Cerebellar cortex (tissue), 1 donor: ENCODE measurements at regions not wholly inside any gene's neighbourhood (a gene's known extent, or its start where the extent isn't known, plus 50 kb on each side); places are given as distances from the start of the nearest gene placed in this dataset.

Source experiments
- DNase-seq: peaks from one replicate; pipeline ENCODE4 v3.0.0-alpha.2; 2015; ENCODE audit warnings: low spot score

DNA sequence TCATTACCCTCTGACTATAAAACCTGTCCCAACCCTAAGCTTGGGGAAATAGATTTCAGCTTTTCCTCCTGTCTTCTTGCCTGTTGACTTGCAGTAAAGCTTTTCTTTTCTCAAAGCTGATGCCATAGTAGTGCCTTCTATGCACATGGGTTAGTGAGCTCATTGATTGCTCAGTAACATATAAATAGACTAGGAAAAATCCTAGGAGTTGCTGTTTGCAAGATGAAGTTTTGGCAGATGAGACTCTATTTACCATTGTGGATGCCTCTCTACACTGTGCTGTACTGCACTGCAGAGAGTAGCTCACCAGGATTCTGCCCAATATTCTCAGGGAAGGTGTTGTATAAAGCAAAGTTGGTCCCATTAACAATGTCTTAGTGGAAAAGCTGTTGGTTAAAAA lies 262.7 kb upstream of the CD180 start:
- DNase-seq: no peak

DNA sequence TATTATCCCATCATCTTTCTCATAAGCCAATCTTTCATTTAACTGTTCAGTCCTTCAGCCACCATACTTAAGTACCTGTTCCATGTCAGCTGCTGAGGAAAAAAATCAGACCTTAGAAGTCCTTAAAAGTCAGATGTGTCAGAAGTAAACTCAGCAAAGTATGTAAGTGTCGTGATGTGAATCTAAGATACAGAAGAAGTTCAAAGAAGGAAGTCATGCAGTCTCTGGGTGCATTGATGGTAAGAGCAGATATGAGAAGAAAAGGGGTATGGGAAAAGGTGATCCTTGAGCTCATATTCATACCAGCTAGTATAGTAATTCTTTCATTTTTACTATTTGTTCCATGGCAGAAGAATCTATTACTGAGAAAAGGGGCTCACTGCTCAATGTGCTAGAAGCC lies 259.4 kb upstream of the CD180 start:
- DNase-seq: no peak

DNA sequence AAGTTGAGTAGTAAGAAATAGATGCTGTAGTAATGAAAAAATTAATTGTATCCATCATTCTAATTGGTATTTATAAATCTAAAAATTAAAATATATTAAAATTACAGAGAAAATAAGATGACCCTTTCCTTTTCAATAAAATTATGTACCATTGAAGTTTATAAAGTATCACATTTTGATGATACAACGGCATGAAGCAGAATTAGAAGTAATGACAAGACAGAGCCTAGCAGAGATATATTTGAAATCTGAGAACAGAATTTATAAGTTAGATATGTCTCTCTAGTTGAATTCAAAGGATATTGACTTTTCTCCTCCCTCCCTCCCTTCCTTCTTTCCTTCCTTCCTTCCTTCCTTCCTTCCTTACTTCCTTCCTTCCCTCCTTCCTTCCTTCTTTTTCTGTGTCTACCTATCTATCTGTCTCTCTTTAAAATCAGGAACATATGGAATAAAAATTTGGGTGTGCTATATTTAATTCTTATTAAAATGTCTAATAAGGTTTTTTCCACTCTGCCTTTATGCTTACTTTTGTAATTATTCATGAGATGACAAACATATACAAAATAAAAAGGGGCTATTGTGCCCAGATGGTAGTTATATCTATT lies 258.5 kb upstream of the CD180 start:
- DNase-seq: no peak

DNA sequence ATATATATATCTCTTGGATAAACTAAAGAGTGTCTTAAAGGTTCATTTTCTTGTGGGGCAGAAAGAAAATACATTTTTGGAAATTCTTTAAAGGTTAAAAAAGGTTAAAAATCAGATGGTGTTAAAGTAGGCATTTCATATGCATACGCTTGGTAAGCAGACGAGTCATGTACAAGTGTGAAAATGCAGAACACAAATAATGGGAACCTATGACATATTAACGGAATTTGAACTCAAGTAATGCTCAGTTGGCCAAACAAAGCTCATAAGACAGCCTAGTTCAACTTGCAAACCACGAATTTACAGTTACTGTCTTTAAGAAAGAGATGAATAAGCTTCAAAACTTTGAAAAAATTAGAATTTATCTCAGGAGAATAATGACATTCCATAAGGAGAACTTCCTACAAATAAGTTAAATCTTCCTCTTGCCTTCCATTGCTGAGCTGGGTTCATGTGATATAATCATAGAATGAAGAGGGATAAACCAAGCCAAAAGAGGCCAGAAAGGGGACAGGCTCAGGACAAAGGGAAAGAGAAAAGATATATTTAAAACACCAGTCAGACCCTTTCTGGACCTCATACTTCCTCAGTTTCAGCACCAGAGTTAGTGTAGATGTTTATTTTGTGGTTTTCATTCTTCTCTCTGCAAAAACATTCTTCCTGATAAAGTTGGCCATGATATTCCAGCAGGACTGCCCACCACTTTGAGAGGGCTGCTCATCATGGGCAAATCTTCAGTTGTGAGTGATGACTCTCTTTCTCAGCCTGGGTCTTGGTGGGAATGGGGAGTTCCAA lies 256.7 kb upstream of the CD180 start:
- DNase-seq: no peak

DNA sequence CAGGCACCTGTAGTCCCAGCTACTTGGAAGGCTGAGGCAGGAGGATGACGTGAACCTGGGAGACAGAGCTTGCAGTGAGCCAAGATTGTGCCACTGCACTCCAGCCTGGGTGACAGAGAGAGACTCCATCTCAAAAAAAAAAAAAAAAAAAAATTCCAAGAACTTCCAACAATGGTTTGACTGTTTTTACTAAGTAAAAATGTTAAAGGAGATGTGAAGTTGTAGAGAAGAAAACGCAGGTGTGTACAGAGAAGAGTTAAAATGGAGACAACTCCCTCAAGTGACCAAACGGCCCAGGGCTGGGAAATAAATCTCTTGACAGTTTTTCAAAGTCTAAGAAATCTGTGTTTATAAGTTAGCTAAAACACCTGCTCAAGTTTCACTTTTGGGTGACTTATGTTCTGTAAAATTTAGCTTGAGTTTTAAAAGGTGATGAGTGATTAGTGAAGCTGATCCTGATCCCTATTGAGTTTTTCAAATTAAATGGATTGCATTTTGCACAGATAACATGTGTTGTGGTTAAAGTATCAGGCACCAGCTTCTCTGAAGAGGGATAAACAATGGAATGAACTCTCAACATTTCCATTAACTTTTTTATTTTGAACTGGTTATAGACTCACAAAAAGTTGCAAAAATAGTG lies 255.2 kb upstream of the CD180 start:
- DNase-seq: no peak

DNA sequence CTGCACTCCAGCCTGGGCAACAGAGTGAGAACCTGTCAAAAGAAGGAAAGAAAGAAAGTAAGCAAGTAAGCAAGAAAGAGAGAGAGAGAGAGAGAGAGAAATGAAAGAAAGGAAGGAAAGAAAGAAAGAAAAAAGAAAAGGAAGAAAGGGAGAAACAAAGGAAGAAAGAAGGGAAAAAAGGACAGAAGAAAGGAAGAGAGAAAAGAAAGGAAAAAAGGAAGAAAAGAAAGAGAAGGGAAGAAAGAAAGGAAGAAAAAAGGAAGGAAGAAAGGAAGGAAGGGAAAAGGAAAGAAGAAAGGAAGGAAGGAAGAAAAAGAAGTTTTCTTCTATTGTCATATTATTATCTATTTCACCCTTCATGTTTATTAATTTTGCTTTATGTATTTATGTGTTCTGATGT lies 251.1 kb upstream of the CD180 start:
- no peak for DNase-seq

DNA sequence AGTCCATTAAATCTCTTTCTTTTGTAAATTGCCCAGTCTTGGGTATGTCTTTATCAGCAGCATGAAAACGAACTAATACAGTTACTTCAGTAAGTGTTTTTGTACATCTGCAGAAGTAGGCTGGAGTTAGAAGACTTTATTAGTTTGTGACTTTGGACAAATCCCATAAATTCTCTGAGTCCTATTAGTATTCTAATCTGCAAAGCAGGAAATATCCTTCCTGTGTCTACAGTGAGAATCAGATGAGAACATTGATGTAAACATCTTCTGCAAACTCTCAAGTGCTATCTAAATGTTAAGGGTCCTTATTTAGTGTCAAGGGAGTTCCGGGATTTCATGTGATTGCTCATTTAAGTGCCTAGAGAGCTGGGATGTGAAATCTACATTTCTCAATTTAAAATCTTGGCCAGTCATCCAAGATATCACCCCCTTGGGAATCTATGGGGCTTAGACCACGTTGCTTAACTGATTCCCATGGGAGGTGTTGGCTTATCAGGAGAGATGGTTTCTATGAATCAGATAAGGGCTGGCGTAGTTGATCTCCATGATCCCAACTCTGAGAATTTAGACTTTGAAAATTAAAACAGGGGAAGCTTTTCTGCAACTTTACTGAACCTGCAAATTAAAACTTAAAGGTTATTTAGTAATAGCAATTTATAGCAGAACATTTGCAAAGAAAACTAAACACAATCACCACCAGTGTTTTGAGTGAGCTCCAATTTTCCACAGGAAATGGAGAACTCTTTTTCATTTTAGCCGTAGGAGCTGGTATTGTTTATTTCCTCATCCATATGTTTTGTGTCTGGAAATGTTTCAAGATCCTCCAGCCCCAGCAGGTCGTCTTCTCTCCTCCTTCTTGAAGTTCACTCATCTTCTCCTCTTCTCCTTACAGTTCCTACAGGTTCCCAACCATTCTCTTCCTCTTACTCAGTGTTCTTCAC lies 241.6 kb upstream of the CD180 start:
- no peak for DNase-seq

DNA sequence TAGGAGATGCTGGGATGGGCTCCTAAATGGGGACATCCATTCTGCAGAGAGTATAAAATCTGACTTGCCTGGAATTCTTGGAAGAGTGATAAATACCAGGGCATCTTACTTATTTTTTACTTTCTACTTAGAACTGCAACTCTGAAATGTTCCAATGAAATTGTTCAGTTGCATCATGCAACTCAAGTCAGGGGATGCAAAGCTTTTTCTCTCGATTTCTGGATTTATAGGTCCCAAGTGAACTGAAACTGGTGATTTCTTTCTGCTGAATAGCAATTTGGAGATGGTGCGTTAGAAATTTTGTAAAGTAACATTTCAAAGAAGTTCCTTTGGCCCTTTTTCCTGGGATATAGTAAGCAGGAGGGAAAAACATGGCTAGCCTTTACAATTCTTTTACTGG lies 238.4 kb upstream of the CD180 start:
- DNase-seq: no peak

DNA sequence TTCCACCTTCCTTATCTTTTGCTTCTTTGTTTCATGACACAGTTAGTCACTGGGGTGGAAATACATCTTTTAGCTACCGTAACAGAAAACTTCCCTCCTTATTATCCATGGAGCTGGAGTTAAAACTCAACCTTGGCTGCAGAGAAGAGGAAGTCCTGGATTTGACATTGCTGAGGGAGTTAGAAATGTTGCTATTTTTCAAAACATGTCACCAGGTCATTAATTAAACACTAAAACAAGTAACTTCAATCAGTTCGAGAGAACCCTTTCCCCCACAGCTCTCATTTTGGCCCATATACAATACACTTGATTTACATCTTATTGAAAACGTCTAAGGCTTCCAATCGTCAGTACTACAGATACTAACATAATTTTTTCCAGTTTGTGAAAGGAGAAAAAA lies 237.9 kb upstream of the CD180 start:
- no peak for DNase-seq

DNA sequence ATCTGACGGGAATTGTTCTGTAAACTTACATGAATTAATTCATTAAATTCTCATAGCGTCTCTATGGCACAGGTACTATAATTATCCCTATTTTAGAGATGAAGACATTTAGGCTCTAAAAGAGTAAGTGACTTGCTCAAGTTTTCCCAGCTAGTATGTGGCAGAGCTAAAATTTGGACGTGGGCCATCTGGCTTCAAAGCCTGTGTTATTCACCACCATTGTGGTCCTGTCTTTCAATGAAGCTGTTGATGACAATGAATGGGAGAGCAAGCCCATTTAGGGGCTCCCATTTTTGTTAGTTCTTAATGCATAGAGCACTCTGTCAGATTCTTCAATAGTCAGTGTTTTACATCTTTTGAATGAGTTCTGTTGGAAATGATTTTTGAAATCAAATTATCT lies 236.0 kb upstream of the CD180 start:
- no peak for DNase-seq

DNA sequence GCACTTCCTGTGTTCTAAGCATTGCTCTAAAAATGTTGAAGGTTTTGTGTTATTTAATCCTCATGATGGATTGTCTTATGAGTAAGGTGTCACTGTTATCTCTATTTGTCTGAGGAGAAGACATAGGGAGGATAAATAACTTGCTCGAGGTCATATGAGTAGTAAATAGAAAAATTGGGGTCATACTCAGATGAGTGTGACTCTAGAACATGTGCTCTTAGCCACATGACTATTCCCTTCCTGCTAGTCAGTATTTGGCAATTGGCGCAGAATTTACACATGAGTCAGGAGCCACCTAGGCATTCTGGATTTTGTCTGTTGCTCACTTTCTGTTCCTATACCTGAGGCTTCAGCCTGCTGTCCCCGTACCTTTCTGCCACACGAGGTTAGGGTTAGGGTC lies 234.6 kb upstream of the CD180 start:
- DNase-seq: no peak

DNA sequence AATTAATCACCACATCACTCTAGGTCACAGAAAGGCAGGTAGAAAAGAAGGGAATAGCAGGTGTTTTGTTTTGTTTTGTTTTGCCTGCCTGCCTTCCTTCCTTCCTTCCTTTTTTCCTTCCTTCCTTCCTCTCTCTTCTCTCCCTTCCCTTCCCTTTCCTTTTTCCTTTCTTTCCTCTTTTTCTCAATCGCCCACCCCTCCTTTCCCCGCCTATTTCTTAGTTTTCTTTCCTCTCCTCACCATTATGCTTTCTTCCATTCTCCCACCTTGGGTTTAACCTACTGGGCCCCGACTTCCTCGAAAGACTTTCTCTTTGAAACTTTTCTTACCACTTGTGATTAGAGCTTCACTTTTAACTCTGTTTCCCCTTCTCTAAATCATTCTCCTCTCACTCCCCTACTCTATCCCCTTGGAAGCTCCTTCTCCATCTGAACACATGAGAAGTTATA lies 231.3 kb upstream of the CD180 start:
- no peak for DNase-seq

DNA sequence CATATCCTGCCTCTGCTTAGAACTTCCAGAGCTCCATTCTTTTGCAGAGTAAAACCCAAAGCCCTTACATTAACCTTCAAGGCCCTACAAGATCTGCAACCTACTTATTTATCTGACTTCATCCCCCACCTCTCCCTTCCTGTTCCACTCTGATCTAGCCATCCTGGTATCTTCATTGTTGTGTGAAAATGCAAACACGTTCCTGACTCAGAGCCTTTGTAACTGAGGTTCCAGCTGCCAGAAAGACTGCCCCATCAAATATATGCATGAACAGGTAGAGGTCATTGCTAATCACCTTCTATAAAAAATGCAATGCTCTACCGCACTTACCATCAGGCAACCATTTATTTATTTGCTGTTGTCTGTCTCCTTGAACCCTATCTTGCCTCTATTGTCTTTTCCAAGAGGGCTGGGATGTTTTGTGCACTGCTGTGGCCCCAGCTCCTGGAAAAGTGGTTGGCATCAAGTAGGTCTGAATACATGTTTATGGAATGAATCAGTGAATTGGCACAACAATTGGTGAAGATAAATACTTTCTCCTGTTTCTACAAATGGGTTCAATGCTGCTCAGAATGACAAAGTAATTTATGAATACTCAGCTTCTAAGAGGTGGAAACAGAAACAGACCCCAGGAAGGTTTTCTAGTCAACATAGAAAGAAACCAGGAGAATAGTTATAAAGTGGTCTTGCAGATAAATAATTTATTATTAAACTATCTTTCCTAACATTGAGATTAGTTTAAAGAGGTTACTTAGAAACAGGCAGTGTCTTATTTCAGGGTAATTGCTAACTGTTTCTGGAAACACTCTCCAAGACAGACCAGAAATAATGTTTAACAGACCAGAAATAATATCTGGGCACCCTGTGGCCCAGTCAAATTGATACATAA lies 230.6 kb upstream of the CD180 start:
- DNase-seq: no peak

DNA sequence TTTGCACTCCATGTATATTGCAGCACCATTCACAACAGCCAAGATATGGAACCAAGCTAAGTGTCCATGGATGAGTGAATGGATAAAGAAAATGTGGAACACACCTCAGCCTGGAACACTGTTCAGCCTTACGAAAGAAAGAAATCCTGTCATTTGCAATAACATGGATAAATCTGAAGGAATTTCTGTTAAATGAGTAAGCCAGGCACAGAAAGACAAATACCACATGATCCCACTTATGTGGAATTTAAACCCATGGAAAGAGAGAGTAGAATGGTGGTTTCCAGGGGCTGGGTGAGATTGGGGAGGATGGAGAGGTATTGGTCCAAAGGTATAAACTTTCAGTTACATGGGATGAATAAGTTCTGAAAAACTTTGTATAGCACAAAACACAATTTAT lies 228.9 kb upstream of the CD180 start:
- no peak for DNase-seq

DNA sequence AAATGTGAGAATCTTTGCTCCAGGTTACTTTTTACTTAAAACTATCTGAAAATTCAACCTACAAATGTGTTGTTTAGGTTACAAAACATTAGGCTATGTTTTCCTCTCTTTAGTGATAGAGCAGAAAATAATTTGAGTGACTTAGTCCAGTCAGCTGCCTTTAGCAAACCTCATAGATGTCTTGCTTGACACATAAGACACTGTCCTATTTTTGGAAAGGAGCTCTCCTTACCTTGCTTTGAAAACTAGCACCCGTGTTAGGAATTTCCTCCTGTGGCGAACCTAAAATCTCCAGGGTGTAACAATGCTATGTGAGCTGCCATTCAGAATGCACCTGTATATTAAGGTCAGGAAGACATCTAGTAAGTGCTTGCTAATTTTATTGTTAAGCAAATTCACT lies 221.2 kb upstream of the CD180 start:
- no peak for DNase-seq

DNA sequence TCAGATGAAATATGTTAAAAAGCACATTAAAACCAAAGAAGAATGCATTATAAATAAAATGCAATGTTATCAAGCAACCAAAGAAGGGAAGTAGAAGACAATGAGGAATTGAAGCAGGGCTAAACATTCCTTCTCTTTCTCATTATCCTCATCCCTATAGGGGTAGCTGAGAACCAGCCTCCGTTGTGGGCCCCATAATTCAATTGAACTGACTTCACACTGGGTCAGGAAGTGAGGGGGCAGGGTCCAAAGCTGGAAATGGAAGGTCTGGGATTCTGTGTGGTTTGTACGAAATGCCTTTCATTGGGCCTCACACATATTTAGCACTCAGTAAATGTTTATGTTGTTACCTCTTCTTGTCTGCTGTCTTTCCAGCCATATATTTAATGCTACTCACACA lies 220.4 kb upstream of the CD180 start:
- no peak for DNase-seq

DNA sequence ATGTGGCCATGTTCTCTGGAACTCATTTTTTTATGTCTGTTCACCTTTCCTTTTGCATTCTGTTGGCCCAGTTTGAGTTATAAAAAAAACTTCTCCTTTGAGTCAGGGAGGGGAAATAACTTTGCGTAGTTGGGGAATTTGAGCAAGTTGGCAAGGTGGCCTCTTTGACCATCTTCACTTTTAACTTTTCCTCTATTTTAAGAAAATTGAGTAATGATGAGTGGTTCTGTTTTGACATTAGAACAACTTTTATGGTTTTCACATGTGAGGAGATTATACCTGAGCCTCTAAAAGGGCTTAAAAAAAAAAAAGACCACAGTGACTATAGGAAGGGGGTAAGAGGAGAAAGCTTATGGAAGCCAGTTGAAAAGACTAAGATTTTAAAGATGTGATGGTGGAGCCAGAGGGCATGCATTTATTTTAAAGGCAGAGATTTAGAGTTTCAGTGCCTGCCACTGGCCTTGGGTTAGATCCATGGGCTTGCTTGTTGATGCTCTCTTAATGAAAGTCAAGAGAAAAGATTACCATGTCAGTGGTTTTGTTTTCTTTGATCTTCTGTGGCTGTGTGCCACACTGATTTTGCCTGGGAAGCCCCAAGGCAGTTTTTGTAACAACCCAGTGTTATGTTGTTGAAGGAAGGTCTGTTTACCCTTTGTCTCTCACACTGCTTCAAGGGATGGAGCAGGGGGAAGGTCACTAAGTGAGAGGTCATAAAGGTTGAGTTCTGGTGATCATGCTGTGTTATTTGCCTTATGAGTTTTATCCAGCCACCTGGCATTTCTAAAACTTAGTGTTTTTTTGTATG lies 219.7 kb upstream of the CD180 start:
- DNase-seq: no peak

DNA sequence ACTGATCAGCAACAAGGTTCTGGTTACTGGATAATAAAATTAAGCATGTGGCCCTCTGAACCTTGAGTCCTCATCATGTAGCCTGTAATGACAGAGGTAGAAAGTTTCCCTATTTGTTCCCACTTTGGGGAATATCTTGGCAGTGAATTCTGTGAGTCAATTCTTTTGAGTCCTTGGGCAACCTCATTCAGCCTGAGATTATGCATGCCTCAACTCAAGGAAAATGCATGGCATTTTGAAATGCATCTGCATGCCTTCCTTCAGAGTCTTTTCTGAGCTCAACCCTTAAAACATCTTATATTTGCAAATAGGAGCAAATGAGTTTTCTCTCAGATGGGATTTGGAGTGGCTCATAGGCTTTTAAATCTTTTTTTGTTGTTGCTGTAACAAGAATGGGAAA lies 218.1 kb upstream of the CD180 start:
- no peak for DNase-seq

DNA sequence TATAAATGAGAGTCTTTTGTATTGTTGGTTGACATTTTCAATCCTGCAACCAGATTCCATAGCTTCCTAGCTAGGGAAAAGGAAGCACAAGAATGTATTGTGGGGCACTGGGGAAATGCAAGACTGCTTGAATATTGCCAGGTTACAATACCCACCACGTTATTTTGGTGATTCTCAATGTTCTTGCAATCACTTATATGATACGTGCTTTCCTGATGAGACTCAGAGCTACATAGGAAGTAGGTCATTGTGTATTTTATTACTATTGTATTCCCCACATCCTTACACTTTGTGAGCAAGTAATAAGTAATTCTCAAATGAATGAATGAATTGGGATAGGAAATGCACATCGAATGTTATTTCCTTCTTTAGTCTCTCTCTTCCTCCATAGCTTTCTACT lies 217.1 kb upstream of the CD180 start:
- no peak for DNase-seq

DNA sequence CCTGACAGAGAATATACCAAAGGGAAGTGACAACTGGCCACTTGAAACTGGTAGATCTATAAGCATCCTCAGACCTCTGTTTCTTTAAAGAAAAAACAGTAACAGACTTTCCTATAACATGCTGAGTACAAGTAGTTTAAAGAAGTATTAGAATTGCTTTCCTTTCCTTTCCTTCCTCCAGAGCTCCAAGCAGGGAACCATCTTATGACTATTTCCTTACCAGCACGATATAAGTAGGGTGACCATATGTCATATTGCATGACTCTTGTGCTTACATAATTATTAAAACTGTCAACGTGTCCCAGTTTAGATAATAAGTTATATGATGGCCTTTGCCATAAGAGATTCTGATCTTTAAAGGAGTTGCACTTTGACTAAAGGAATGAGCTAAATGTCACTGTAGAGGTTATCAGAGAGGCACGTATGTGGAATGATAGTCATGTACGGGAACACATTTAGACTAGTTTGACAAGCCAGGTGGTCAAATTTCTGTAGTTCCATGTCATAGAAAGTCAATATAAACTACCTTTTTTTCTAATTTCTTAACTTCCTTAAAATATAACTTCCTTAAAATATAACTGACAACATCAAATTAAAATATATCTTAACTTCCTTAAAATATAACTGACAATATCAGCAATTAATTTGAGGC lies 212.7 kb upstream of the CD180 start:
- DNase-seq: no peak
